Astrocyte of the spinal cord (primary cell): ENCODE measurements at regions not wholly inside any gene's neighbourhood (a gene's known extent, or its start where the extent isn't known, plus 50 kb on each side); places are given as distances from the start of the nearest gene placed in this dataset.

Source experiments
- DNase-seq: peaks from one replicate; pipeline ENCODE4 v3.0.0; 2011; ENCODE audit warnings: low read depth, low spot score
- H3K4me3 ChIP-seq: 2 replicates; pipeline ENCODE4 v1.5.1; 2011; ENCODE audit warnings: low read depth, mild to moderate bottlenecking, low read length, moderate library complexity
- CTCF ChIP-seq: IDR thresholded peaks from 2 replicates; pipeline ENCODE4 v1.5.1; 2012; ENCODE audit warnings: low read depth, mild to moderate bottlenecking, low read length, inconsistent platforms
- in situ Hi-C: cut with HindIII; loops from 2 replicates; pipeline ENCODE4 v1.10.0; 2017; ENCODE audit warnings: low sequenced_read_pairs

DNA sequence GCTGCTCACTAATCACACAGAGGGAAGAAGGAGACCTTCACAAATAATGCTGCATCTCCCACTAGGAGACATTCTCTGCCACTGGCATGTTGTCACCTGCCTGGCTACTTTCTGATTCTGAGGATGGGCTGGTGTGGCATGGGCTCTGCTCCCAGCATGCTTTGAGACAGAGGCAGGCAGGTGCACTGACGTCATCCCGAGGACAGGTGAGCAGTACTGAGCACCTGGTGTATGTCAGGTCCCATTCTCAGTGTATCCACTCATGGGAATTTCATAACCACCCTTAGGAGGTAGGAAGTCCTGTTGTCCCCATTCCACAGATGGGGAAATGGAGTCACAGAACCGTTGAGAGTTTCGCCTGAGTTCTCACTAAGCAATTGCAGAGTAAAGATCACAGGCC, 597.9 kb downstream of the VRK1 start:
- in situ Hi-C loops = no loop called here
- TF ChIP-seq CTCF = no peak
- no peak overlapping the region for H3K4me3 ChIP-seq
- DNase-seq = no peak

- in situ Hi-C loops = no loop called here
- TF ChIP-seq CTCF = no peak
- H3K4me3 ChIP-seq = no peak overlapping the region
- no peak for DNase-seq
Observed at GRCh38 chr14:97401714-97402113, 604.5 kb downstream of the VRK1 start.

DNA sequence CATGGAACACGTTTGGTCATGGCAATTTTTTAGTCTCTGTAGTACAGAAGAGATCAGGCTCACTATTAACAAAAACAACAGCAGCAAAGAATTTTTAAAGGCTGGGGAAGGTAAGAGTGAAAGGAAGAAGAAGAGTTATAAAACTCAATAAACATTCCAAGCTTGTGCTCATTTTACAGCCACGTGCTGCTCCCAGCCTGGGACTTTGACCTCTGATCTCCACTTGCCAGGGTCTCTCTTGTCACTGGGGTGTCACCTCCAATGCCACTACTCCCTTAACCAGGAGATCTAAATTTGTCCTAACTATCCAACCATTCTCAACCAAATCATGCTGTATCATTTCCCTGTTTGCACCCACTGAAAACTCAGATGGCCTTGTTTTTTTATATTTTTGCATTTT, 605.1 kb downstream of the VRK1 start:
- in situ Hi-C loops = no loop called here

GRCh38 chr14:97407701-97408407, 610.7 kb downstream of the VRK1 start:
- in situ Hi-C loops = no loop called here
- no peak overlapping the region for H3K4me3 ChIP-seq

More for the DNA sequence above, 605.1 kb downstream of the VRK1 start:
- DNase-seq = no peak
- no peak for TF ChIP-seq CTCF
- H3K4me3 ChIP-seq = no peak overlapping the region

DNA sequence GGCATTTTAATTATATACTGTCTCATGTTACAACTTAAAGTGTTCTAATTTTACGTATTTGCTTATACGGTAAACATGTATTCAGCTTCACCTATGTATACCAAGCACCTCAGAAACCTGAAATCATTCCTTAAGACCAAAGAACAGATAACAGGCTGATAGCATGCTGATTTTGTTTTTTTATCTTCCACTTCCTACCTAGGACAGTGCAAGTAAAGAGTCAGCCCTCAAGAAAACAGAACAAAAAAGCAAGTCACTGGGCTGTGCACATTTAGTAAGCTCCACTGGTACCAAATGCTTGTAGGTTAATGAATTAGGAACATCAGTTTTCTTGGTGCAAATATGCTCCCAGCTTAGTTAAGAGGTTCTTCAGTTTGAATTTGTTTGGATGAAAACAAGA, 611.3 kb downstream of the VRK1 start:
- no peak overlapping the region for H3K4me3 ChIP-seq
- TF ChIP-seq CTCF = no peak
- DNase-seq = no peak
- in situ Hi-C loops = no loop called here

More at GRCh38 chr14:97407701-97408407, 610.7 kb downstream of the VRK1 start:
- TF ChIP-seq CTCF = no peak
- DNase-seq = no peak

DNA sequence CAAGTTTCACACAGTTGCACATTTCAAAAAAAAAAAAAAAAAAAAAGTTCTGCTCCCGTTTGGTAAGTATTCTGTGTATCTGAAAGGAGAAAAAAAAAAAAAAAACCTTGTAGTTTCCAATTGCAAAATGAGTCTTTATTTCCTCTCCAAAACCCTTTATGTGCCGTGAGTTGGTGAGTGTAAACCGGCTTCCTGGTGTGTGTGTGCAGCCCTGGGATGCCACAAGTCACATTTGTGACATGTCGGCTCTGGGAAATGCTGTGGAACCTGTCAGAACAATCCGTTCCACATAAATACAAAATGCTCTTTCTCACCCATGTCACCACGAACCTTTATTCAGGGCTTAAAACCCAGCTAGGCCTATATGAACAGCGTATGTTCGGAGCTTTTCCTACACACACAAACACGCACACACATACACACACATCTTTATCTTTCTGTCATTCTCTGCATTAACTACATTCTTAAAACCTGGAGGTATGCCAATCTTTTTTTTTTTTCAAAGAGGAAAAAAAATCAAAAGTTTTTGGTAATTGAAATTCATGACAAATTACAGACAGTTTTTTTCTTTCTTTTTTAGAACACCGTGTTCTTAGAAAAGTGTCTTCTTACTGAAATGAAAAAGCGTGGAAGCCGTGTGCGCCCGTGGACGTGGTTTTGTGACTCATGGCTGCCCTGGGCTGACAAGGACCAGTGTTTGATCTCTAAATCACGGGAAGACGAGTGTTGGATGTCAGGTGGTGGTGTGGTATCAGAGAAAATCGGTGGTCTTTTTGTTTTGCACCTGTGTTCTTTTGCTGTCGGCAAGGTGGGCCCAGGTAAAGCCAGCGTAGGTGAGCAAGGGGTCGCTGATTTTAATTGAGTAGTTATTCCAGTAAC, 612.0 kb downstream of the VRK1 start:
- no peak for TF ChIP-seq CTCF
- DNase-seq = no peak
- in situ Hi-C loops = no loop called here
- H3K4me3 ChIP-seq = no peak overlapping the region
